MM.1S (cell line): ENCODE measurements at regions not wholly inside any gene's neighbourhood (a gene's known extent, or its start where the extent isn't known, plus 50 kb on each side); places are given as distances from the start of the nearest gene placed in this dataset.

Source experiments
- CTCF ChIP-seq: fragments of 300-600 bp; sonication (generic); IDR thresholded peaks from 2 replicates; pipeline ENCODE4 v1.5.1; 2016; ENCODE audit warnings: antibody characterized with exemption, low read length, mixed read lengths
- EZH2 ChIP-seq: fragments of 300-600 bp; sonication (generic); optimal IDR thresholded peaks from 2 replicates; pipeline ENCODE3; 2017; ENCODE audit warnings: low read depth, mild to moderate bottlenecking, antibody characterized with exemption, low read length, mixed read lengths

GRCh38 chr20:12721636-12722035 is 287.1 kb upstream of the SPTLC3 start:
- TF ChIP-seq CTCF (no peak), EZH2 (no peak)
